K562 (cell line): ENCODE measurements at regions not wholly inside any gene's neighbourhood (a gene's known extent, or its start where the extent isn't known, plus 50 kb on each side); places are given as distances from the start of the nearest gene placed in this dataset.

Source experiments
- ATAC-seq: fragments of 200-7000 bp; cut with Tn5 transposase; 3 replicates; pipeline ENCODE4 v1.9.1; 2020; ENCODE audit warnings: moderate library complexity
- BruUV-seq: library from RNA; stranded (reverse); fragments of 400-500 nt; replicated peaks from 2 replicates; lab custom pipeline; 2021; lab: Mats Ljungman, UMichigan
- CTCF ChIA-PET: fragments of 300-600 bp; formaldehyde crosslinking; extraction: SDS; loops from one replicate; lab custom pipeline; 2021; ENCODE audit warnings: low intra/inter-chr PET ratio; lab: Yijun Ruan, JAX
- POLR2A ChIA-PET: fragments of 300-600, 350-650 bp; sonication (Branson Sonifier 250); formaldehyde crosslinking; extraction: SDS; loops from one replicate; lab custom pipeline; 2021; ENCODE audit warnings: antibody characterized with exemption, inconsistent platforms; lab: Yijun Ruan, JAX
- DNase-seq, 4 experiments: peaks; one replicate each; pipeline versions ENCODE4 v3.0.0 to v3.0.0-alpha.2; 2011 to 2018; ENCODE audit warnings: low spot score in 3 of 4, mixed read lengths in 3 of 4; ENCODE audit errors: extremely low read depth in 1 of 4
- FAIRE-seq: peaks from 2 replicates; lab custom pipeline; 2011; peaks lifted over from hg19 to GRCh38; lab: Jason Lieb, UNC
- H2AFZ ChIP-seq: 2 replicates; pipeline ENCODE4 v1.6.0; 2011; ENCODE audit warnings: low read depth, low read length, control low read depth, inconsistent platforms
- H3K27ac ChIP-seq: fragments of 200-600 bp; 3 replicates; pipeline ENCODE4 v1.8.0; 2011; ENCODE audit warnings: low read depth, mild to moderate bottlenecking, control low read depth, inconsistent platforms, low read length, moderate library complexity, mixed read lengths; ENCODE audit errors: extremely low read depth
- H3K27me3 ChIP-seq, 2 experiments: fragments of 300-600 bp in 1 of 2; 2 replicates in 1 of 2; 3 replicates in 1 of 2; pipeline versions ENCODE4 v1.6.0 to v1.8.0; 2011; ENCODE audit warnings: inconsistent platforms in 2 of 2, low read length in 2 of 2, mild to moderate bottlenecking in 1 of 2, mixed read lengths in 1 of 2, moderate library complexity in 1 of 2; ENCODE audit not compliant: control insufficient read depth in 2 of 2, insufficient read depth in 2 of 2
- H3K36me3 ChIP-seq: fragments of 300-600 bp; 3 replicates; pipeline ENCODE4 v1.8.0; 2011; ENCODE audit warnings: mild to moderate bottlenecking, low read length, inconsistent platforms; ENCODE audit not compliant: control insufficient read depth, insufficient read depth
- H3K4me1 ChIP-seq, 2 experiments: fragments of 200-600 bp in 1 of 2; replicated peaks in 1 of 2; 2 replicates in 1 of 2; 3 replicates in 1 of 2; pipeline versions ENCODE4 v1.5.1 to v1.8.0; 2011; ENCODE audit warnings: inconsistent platforms in 2 of 2, low read length in 2 of 2, mild to moderate bottlenecking in 1 of 2, mixed read lengths in 1 of 2, moderate library complexity in 1 of 2; ENCODE audit not compliant: control insufficient read depth in 2 of 2, insufficient read depth in 2 of 2
- H3K4me2 ChIP-seq: 2 replicates; pipeline ENCODE4 v1.6.1; 2011; ENCODE audit warnings: low read length, control low read depth, inconsistent platforms, mixed read lengths; ENCODE audit not compliant: insufficient read depth
- H3K4me3 ChIP-seq: fragments of 200-600 bp; sonication (generic), shearing (Covaris generic); 2 replicates; pipeline ENCODE4 v1.5.1; 2016; ENCODE audit warnings: control low read depth, inconsistent platforms
- H3K79me2 ChIP-seq: fragments of 200-600 bp; 3 replicates; pipeline ENCODE4 v1.8.0; 2011; ENCODE audit warnings: low read length, inconsistent platforms; ENCODE audit not compliant: control insufficient read depth, insufficient read depth
- H3K9ac ChIP-seq, 2 experiments: 2 replicates each; pipeline versions ENCODE4 v1.6.0 to v1.6.1; 2011; ENCODE audit warnings: low read depth in 2 of 2, low read length in 2 of 2, control low read depth in 1 of 2, inconsistent platforms in 1 of 2, mild to moderate bottlenecking in 1 of 2, mixed read lengths in 1 of 2; ENCODE audit not compliant: insufficient read depth in 1 of 2
- H3K9me1 ChIP-seq: one replicate; pipeline ENCODE4 v1.6.0; 2011; ENCODE audit warnings: inconsistent platforms, mild to moderate bottlenecking, low read length, moderate library complexity; ENCODE audit not compliant: control insufficient read depth, insufficient read depth
- H3K9me3 ChIP-seq: replicated peaks from 2 replicates; pipeline ENCODE4 v1.5.1; 2011; ENCODE audit warnings: low read depth, low read length, inconsistent platforms; ENCODE audit not compliant: control insufficient read depth, insufficient read depth
- H4K20me1 ChIP-seq: replicated peaks from 2 replicates; pipeline ENCODE4 v1.6.1; 2011; ENCODE audit warnings: low read length, inconsistent platforms, mixed read lengths; ENCODE audit not compliant: control insufficient read depth, insufficient read depth
- ATF2 ChIP-seq: sonication (generic); formaldehyde crosslinking; IDR thresholded peaks from 2 replicates; pipeline ENCODE4 v1.8.1; 2022; ENCODE audit warnings: missing genetic modification reagents
- BCOR ChIP-seq: fragments of 450-650 bp; IDR thresholded peaks from 2 replicates; pipeline ENCODE4 v1.6.1; 2016
- BRD9 ChIP-seq: fragments of 450-650 bp; IDR thresholded peaks from 2 replicates; pipeline ENCODE4 v1.6.1; 2018; ENCODE audit warnings: low read depth; ENCODE audit not compliant: partially characterized antibody
- C11orf30 ChIP-seq: fragments of 450-650 bp; IDR thresholded peaks from 2 replicates; pipeline ENCODE4 v1.6.1; 2016; ENCODE audit warnings: low read depth, mild to moderate bottlenecking
- ETV1 ChIP-seq: fragments of 450-650 bp; conservative IDR thresholded peaks from 2 replicates; pipeline ENCODE4 v1.6.1; 2016; ENCODE audit warnings: missing genetic modification characterization, control low read depth, low read depth, missing compliant biosample characterization
- HIVEP1 ChIP-seq: fragments of 250-450 bp; sonication (Bioruptor Pico); IDR thresholded peaks from 2 replicates; pipeline ENCODE4 v1.4.0; 2020; ENCODE audit warnings: mild to moderate bottlenecking
- KAT2B ChIP-seq: IDR thresholded peaks from one replicate; pipeline ENCODE4 v1.6.1; 2012; ENCODE audit warnings: low read depth, mild to moderate bottlenecking, control low read depth, inconsistent platforms, low read length, moderate library complexity
- KHSRP ChIP-seq: fragments of 450-650 bp; IDR thresholded peaks from 2 replicates; pipeline ENCODE4 v1.6.1; 2017
- MEF2A ChIP-seq: IDR thresholded peaks from 2 replicates; pipeline ENCODE4 v1.6.1; 2011; ENCODE audit warnings: low read depth, mild to moderate bottlenecking, low read length, moderate library complexity; ENCODE audit not compliant: control insufficient read depth
- MTA1 ChIP-seq: fragments of 450-650 bp; IDR thresholded peaks from 2 replicates; pipeline ENCODE4 v1.6.1; 2017; ENCODE audit warnings: borderline replicate concordance
- PRMT5 ChIP-seq: sonication (generic); formaldehyde crosslinking; IDR thresholded peaks from 2 replicates; pipeline ENCODE4 v1.5.0; 2020; ENCODE audit warnings: missing genetic modification reagents
- PTRF ChIP-seq: fragments of 450-650 bp; IDR thresholded peaks from 2 replicates; pipeline ENCODE4 v1.6.1; 2016; ENCODE audit warnings: mild to moderate bottlenecking, missing genetic modification characterization, missing compliant biosample characterization
- RBBP5 ChIP-seq: fragments of 200-600 bp; sonication (generic); IDR thresholded peaks from 2 replicates; pipeline ENCODE4 v1.6.1; 2012; ENCODE audit warnings: borderline replicate concordance, mild to moderate bottlenecking, low read length, control low read depth, inconsistent platforms; ENCODE audit not compliant: insufficient read depth, poor library complexity, severe bottlenecking
- RBM15 ChIP-seq: fragments of 200-400 bp; formaldehyde crosslinking; IDR thresholded peaks from 2 replicates; pipeline ENCODE4 v1.6.1; 2018; ENCODE audit warnings: mild to moderate bottlenecking, low read length, moderate library complexity; ENCODE audit not compliant: insufficient read depth
- ZBTB1 ChIP-seq: sonication (generic); formaldehyde crosslinking; IDR thresholded peaks from 2 replicates; pipeline ENCODE4 v1.8.1; 2023; ENCODE audit warnings: missing genetic modification reagents, low read depth, mild to moderate bottlenecking, borderline replicate concordance
- ZBTB8A ChIP-seq: fragments of 450-650 bp; IDR thresholded peaks from 2 replicates; pipeline ENCODE4 v1.6.1; 2018; ENCODE audit warnings: mild to moderate bottlenecking, moderate library complexity; ENCODE audit not compliant: partially characterized antibody
- ZNF23 ChIP-seq: fragments of 250-450 bp; sonication (Bioruptor Pico); IDR thresholded peaks from 2 replicates; pipeline ENCODE4 v1.4.0; 2020; ENCODE audit warnings: mild to moderate bottlenecking
- ZNF592 ChIP-seq: fragments of 450-650 bp; IDR thresholded peaks from 2 replicates; pipeline ENCODE4 v1.6.1; 2017; ENCODE audit warnings: antibody characterized with exemption, mild to moderate bottlenecking
- WGBS: fragments of 100-300 bp; shearing (Covaris generic); methylation state at CpG from one replicate; pipeline ENCODE4 v1.1.6; 2016; ENCODE audit warnings: low coverage, mixed read lengths; ENCODE audit not compliant: insufficient coverage; ENCODE audit errors: missing lambda C conversion rate; 5-methylcytosine and 5-hydroxymethylcytosine counted together
- in situ Hi-C: fragments of 300-500 bp; cut with MboI; formaldehyde crosslinking; loops from 4 replicates; pipeline ENCODE4 v1.15.0; 2018; ENCODE audit warnings: inconsistent platforms, mixed read lengths
- intact Hi-C: fragments of 100-400 bp; cut with micrococcal nuclease; formaldehyde crosslinking; loops from 2 replicates; pipeline ENCODE4 v1.14.2; 2022

GRCh38 chr9:78781681-78782080, 484.8 kb downstream of the PSAT1 start:
- CTCF ChIA-PET, result no interaction called here

More at GRCh38 chr9:78781681-78782080, 484.8 kb downstream of the PSAT1 start:
- no TSS peak for BruUV-seq
- Histone ChIP-seq H3K9me3 (no peaks in the 10 kb centered on the region), H3K27me3 (no peaks in the 10 kb centered on the region), H4K20me1 (no peaks in the 10 kb centered on the region), H3K4me1 (no peaks in the 10 kb centered on the region), H3K27ac (no peak overlapping the region), H2AFZ (no peak overlapping the region), H3K9me1 (no peaks in the 10 kb centered on the region), H3K4me2 (no peak overlapping the region), H3K4me3 (no peak overlapping the region), H3K9ac (no peak overlapping the region), H3K36me3 (no peaks in the 10 kb centered on the region), H3K79me2 (no peaks in the 10 kb centered on the region)
- POLR2A ChIA-PET, result no interaction called here
- intact Hi-C loops, result no loop called here
- ATAC-seq (no peak), FAIRE-seq (no peak), DNase-seq (no peak)
- in situ Hi-C loops, result no loop called here
- WGBS, result 2% methylated on average over 4 of the region's 4 CpGs
- TF ChIP-seq ZNF592 (no peak), HIVEP1 (CRISPR knock-in tag) (no peak), ZBTB1 (CRISPR knock-in tag) (no peak), RBBP5 (no peak), BCOR (no peak), ATF2 (no peak), MTA1 (no peak), MEF2A (no peak), KHSRP (no peak), BRD9 (no peak), RBM15 (no peak), C11orf30 (no peak), ZNF23 (no peak), ETV1 (tag) (no peak), KAT2B (no peak), ZBTB8A (no peak), PTRF (no peak), PRMT5 (no peak)
